Colonic mucosa (tissue), 4 donors: ENCODE measurements at regions not wholly inside any gene's neighbourhood (a gene's known extent, or its start where the extent isn't known, plus 50 kb on each side); places are given as distances from the start of the nearest gene placed in this dataset.

Experiments
- DNase-seq: peaks from one replicate; pipeline ENCODE4 v3.0.0-alpha.2; 2020
- H3K27ac ChIP-seq: fragments of 200-600 bp; one replicate; pipeline ENCODE4 v1.8.0; 2021
- H3K27me3 ChIP-seq: fragments of 200-600 bp; one replicate; pipeline ENCODE4 v1.8.0; 2021
- H3K36me3 ChIP-seq: fragments of 200-600 bp; one replicate; pipeline ENCODE4 v1.8.0; 2021
- H3K4me1 ChIP-seq: fragments of 200-600 bp; one replicate; pipeline ENCODE4 v1.8.0; 2021; ENCODE audit warnings: mild to moderate bottlenecking
- H3K4me3 ChIP-seq: fragments of 200-600 bp; one replicate; pipeline ENCODE4 v1.8.0; 2021
- H3K9ac ChIP-seq, 2 donors: one replicate each; pipeline ENCODE4 v1.7.0; 2013; ENCODE audit warnings: control low read depth in 2 of 2, low read depth in 2 of 2, low read length in 2 of 2
- H3K9me3 ChIP-seq: fragments of 200-600 bp; one replicate; pipeline ENCODE4 v1.8.0; 2021
- CTCF ChIP-seq: fragments of 200-600 bp; IDR thresholded peaks from one replicate; pipeline ENCODE4 v1.8.0; 2022; ENCODE audit warnings: antibody characterized with exemption, mild to moderate bottlenecking
- intact Hi-C: fragments of 100-400 bp; cut with DNase I; formaldehyde crosslinking; loops from one replicate; pipeline ENCODE4 v1.14.1; 2022
- donor health status: healthy.
- donor health status: DM: no; HTN: no; CAD: no.
- donor health status: DM: no; HTN: no; CAD: no.

DNA sequence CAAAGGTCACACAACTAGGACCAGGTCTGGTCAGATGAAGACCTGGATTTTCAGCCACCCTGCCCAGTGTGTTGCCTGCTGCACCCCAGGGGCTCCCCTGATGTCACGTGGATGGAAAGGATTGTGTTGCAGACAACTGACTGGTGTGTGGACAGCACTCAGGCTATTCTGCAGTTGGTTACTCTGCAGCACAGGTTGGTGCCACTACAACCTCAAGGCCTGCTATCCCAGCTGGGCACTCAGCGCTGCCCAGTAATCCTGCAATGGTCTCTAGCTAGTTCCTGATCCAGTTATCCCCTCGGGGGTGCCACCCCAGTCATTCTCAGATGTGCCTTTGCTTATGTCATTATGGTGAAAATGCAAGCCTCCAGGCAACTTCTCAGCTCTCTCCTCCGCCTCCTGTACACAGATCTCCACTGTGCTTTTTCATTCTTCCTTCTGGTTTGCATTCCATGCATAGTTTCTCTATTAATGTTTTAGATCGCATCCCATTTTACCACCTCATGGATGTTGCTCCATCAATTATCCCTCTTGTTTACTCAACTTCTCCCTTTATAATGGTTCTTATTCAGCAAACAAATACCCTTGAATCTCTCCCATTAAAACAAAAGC, 503.2 kb upstream of the CAMK1G start:
- H3K27me3 ChIP-seq, result no peaks in the 10 kb centered on the region
- DNase-seq, result no peak
- H3K4me3 ChIP-seq, result no peak overlapping the region
- no peak overlapping the region for H3K9ac ChIP-seq
- no peaks in the 10 kb centered on the region for H3K36me3 ChIP-seq
- no peak overlapping the region for H3K27ac ChIP-seq
- no peaks in the 10 kb centered on the region for H3K9me3 ChIP-seq
- intact Hi-C loops, result no loop called here
- H3K4me1 ChIP-seq, result no peaks in the 10 kb centered on the region
- no peak for TF ChIP-seq CTCF

DNA sequence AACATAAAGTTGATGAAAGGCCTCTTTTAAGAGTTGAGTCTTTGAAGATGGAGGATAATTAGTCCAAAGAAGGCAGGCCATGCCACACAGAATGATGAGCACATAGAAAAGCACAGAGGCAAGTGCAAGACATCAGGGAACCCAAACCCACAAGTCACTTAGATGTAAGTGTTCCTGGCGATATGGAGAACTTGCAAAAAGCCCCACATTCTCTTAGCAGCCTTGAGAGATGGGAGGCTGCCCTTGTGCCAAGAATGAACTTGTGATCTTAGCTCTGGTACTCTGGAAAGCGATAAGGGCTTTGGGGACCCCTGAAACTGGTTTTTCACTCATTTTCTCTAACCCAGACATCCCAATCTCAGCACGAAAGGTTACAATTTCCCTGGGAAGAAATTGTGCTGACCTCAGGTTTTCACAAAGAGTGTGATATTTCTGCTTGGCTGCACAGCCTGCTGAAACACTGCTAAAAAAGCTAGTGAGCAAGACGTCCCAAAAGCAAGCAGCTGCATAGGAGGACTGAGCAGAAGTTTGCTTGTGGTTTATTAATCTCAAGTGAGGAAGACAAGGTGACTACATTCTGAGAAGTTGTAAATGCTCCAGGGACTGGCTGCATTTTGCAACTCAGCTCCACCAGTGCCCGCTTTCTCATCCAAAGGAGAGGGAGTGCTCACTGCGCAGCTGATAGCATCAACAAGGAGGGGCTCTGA, 496.9 kb upstream of the CAMK1G start:
- no peaks in the 10 kb centered on the region for H3K9me3 ChIP-seq
- no peaks in the 10 kb centered on the region for H3K27me3 ChIP-seq
- H3K4me1 ChIP-seq, result no peaks in the 10 kb centered on the region
- no peak for TF ChIP-seq CTCF
- H3K4me3 ChIP-seq, result no peak overlapping the region
- H3K9ac ChIP-seq, result no peak overlapping the region
- intact Hi-C loops, result no loop called here
- H3K27ac ChIP-seq, result no peak overlapping the region
- no peak for DNase-seq
- no peaks in the 10 kb centered on the region for H3K36me3 ChIP-seq

- Histone ChIP-seq H3K4me3 (no peak overlapping the region), H3K9ac (no peak overlapping the region), H3K36me3 (no peaks in the 10 kb centered on the region), H3K9me3 (no peaks in the 10 kb centered on the region), H3K27me3 (no peaks in the 10 kb centered on the region), H3K4me1 (no peaks in the 10 kb centered on the region), H3K27ac (no peak overlapping the region)
- no peak for DNase-seq
- TF ChIP-seq CTCF, result no peak
- intact Hi-C loops, result no loop called here
Measured at GRCh38 chr1:209094384-209094783, 489.1 kb upstream of the CAMK1G start.

- intact Hi-C loops, result no loop called here
- TF ChIP-seq CTCF, result no peak
- H3K4me1 ChIP-seq, result no peaks in the 10 kb centered on the region
- DNase-seq, result no peak
- H3K27me3 ChIP-seq, result no peaks in the 10 kb centered on the region
- no peaks in the 10 kb centered on the region for H3K9me3 ChIP-seq
- H3K4me3 ChIP-seq, result no peak overlapping the region
- H3K9ac ChIP-seq, result no peak overlapping the region
- H3K27ac ChIP-seq, result no peak overlapping the region
- H3K36me3 ChIP-seq, result no peaks in the 10 kb centered on the region
Measured at GRCh38 chr1:209095627-209096595, 487.6 kb upstream of the CAMK1G start.

GRCh38 chr1:209100460-209100859, 483.1 kb upstream of the CAMK1G start:
- Histone ChIP-seq H3K27me3 (no peaks in the 10 kb centered on the region), H3K36me3 (no peaks in the 10 kb centered on the region), H3K4me3 (no peak overlapping the region), H3K9ac (no peak overlapping the region), H3K9me3 (no peaks in the 10 kb centered on the region), H3K27ac (no peak overlapping the region), H3K4me1 (no peaks in the 10 kb centered on the region)
- no peak for DNase-seq
- TF ChIP-seq CTCF, result no peak
- intact Hi-C loops, result no loop called here
